RWPE1 (cell line): ENCODE measurements at regions not wholly inside any gene's neighbourhood (a gene's known extent, or its start where the extent isn't known, plus 50 kb on each side); places are given as distances from the start of the nearest gene placed in this dataset.
"Not testable (repeated sequence)": the region's sequence is repeated elsewhere in the genome, so short reads cannot be mapped to it uniquely, and the experiment has no call there.

Source experiments
- CTCF ChIA-PET: fragments of 350-600 bp; sonication (Branson Sonifier 250); formaldehyde crosslinking; extraction: SDS; loops from one replicate; lab custom pipeline; 2021; lab: Yijun Ruan, JAX
- POLR2A ChIA-PET: fragments of 400-600 bp; formaldehyde crosslinking; extraction: SDS; loops from one replicate; lab custom pipeline; 2020; ENCODE audit warnings: antibody characterized with exemption; ENCODE audit not compliant: low non-redundant PET; lab: Yijun Ruan, JAX
- DNase-seq: peaks from one replicate; pipeline ENCODE4 v3.0.0; 2012; ENCODE audit warnings: low spot score
- H3K27ac ChIP-seq: fragments of 450-650 bp; 2 replicates; pipeline ENCODE4 v1.5.1; 2017
- CTCF ChIP-seq: fragments of 450-650 bp; conservative IDR thresholded peaks from 2 replicates; pipeline ENCODE4 v1.5.1; 2017; ENCODE audit warnings: low read depth, mild to moderate bottlenecking

- CTCF ChIA-PET = no interaction called here
- H3K27ac ChIP-seq = no peak overlapping the region
- POLR2A ChIA-PET = no interaction called here
- no peak for DNase-seq
- TF ChIP-seq CTCF = no peak
Measured at GRCh38 chr6:84635081-84635761, 129.2 kb downstream of the TBX18 start.

- ChIA-PET POLR2A (no interaction called here), CTCF (interaction anchor here (0.7 kb wide), 1 partner anchor 560 kb away, joined by 3 read pairs; no protein-coding TSS in a partner anchor)
- no peak for DNase-seq
- no peak for TF ChIP-seq CTCF
- no peak overlapping the region for H3K27ac ChIP-seq
Measured at GRCh38 chr6:84633771-84634170, 130.6 kb downstream of the TBX18 start.

- DNase-seq, POLR2A ChIA-PET, CTCF ChIA-PET, H3K27ac ChIP-seq: not testable (repeated sequence)
Measured at GRCh38 chr6:84626527-84626926, 137.9 kb downstream of the TBX18 start.

GRCh38 chr6:84625506-84625905, 138.9 kb downstream of the TBX18 start:
- no peak overlapping the region for H3K27ac ChIP-seq
- no peak for TF ChIP-seq CTCF
- ChIA-PET POLR2A (no interaction called here), CTCF (no interaction called here)
- no peak for DNase-seq

GRCh38 chr6:84623956-84624680, 140.3 kb downstream of the TBX18 start:
- H3K27ac ChIP-seq = no peak overlapping the region
- CTCF ChIA-PET = no interaction called here
- no peak for TF ChIP-seq CTCF
- DNase-seq = peak; percentile 56
- POLR2A ChIA-PET = no interaction called here

GRCh38 chr6:84618836-84619235, 145.6 kb downstream of the TBX18 start:
- TF ChIP-seq CTCF = no peak
- H3K27ac ChIP-seq = no peak overlapping the region
- POLR2A ChIA-PET = no interaction called here
- no peak for DNase-seq
- CTCF ChIA-PET = no interaction called here
